H9 (cell line): ENCODE measurements at regions not wholly inside any gene's neighbourhood (a gene's known extent, or its start where the extent isn't known, plus 50 kb on each side); places are given as distances from the start of the nearest gene placed in this dataset.

Experiments used
- DNase-seq: peaks from one replicate; pipeline ENCODE4 v3.0.0-alpha.2; 2017
- H2AFZ ChIP-seq: one replicate; pipeline ENCODE4 v1.6.1; 2013; ENCODE audit warnings: mild to moderate bottlenecking, low read length, control low read depth, moderate library complexity
- H2AK5ac ChIP-seq: 2 replicates; pipeline ENCODE4 v1.6.1; 2013; ENCODE audit warnings: low read length, control low read depth, mixed read lengths; ENCODE audit not compliant: insufficient read length
- H2BK120ac ChIP-seq: one replicate; pipeline ENCODE4 v1.6.1; 2013; ENCODE audit warnings: low read depth, mild to moderate bottlenecking, low read length, control low read depth, inconsistent platforms; ENCODE audit not compliant: poor library complexity, severe bottlenecking
- H2BK12ac ChIP-seq: 2 replicates; pipeline ENCODE4 v1.6.1; 2013; ENCODE audit warnings: low read length, control low read depth, mixed read lengths, low read depth; ENCODE audit not compliant: insufficient read length
- H2BK15ac ChIP-seq: 2 replicates; pipeline ENCODE4 v1.6.1; 2013; ENCODE audit warnings: low read depth, low read length, control low read depth
- H2BK20ac ChIP-seq: one replicate; pipeline ENCODE4 v1.6.1; 2013; ENCODE audit warnings: low read depth, mild to moderate bottlenecking, low read length, control low read depth, inconsistent platforms; ENCODE audit not compliant: poor library complexity, severe bottlenecking
- H2BK5ac ChIP-seq: 2 replicates; pipeline ENCODE4 v1.6.1; 2013; ENCODE audit warnings: low read length, control low read depth, mixed read lengths; ENCODE audit not compliant: insufficient read length
- H3K14ac ChIP-seq: 2 replicates; pipeline ENCODE4 v1.6.1; 2013; ENCODE audit warnings: low read length, control low read depth; ENCODE audit not compliant: insufficient read depth
- H3K18ac ChIP-seq: 2 replicates; pipeline ENCODE4 v1.6.1; 2013; ENCODE audit warnings: low read depth, mild to moderate bottlenecking, mixed read lengths, low read length, control low read depth; ENCODE audit not compliant: insufficient read length
- H3K23ac ChIP-seq: 2 replicates; pipeline ENCODE4 v1.6.1; 2013; ENCODE audit warnings: low read length, control low read depth, mixed read lengths, low read depth; ENCODE audit not compliant: insufficient read length
- H3K23me2 ChIP-seq: 2 replicates; pipeline ENCODE4 v1.6.1; 2013; ENCODE audit warnings: low read depth, mild to moderate bottlenecking, mixed read lengths, low read length, control low read depth; ENCODE audit not compliant: insufficient read length, poor library complexity, severe bottlenecking
- H3K27ac ChIP-seq: 2 replicates; pipeline ENCODE4 v1.5.1; 2013; ENCODE audit warnings: low read length, control low read depth, mixed read lengths, low read depth; ENCODE audit not compliant: insufficient read length
- H3K27me3 ChIP-seq: 2 replicates; pipeline ENCODE4 v1.6.1; 2013; ENCODE audit warnings: low read length, control low read depth, inconsistent platforms; ENCODE audit not compliant: insufficient read depth
- H3K4ac ChIP-seq: 2 replicates; pipeline ENCODE4 v1.6.1; 2013; ENCODE audit warnings: low read depth, mild to moderate bottlenecking, control low read depth, inconsistent platforms, low read length, moderate library complexity
- H3K4me1 ChIP-seq: 2 replicates; pipeline ENCODE4 v1.6.1; 2013; ENCODE audit warnings: low read length, control low read depth, inconsistent platforms; ENCODE audit not compliant: insufficient read depth
- H3K4me2 ChIP-seq: 2 replicates; pipeline ENCODE4 v1.6.1; 2013; ENCODE audit warnings: low read length, control low read depth, mixed read lengths; ENCODE audit not compliant: insufficient read length, insufficient read depth
- H3K56ac ChIP-seq: 2 replicates; pipeline ENCODE4 v1.6.1; 2013; ENCODE audit warnings: low read depth, mild to moderate bottlenecking, mixed read lengths, low read length, control low read depth; ENCODE audit not compliant: insufficient read length
- H3K79me1 ChIP-seq: 2 replicates; pipeline ENCODE4 v1.6.1; 2013; ENCODE audit warnings: low read depth, mild to moderate bottlenecking, moderate library complexity, low read length, control low read depth, inconsistent platforms; ENCODE audit not compliant: insufficient read depth, poor library complexity, severe bottlenecking
- H3K79me2 ChIP-seq: 2 replicates; pipeline ENCODE4 v1.6.1; 2013; ENCODE audit warnings: low read length, control low read depth, inconsistent platforms; ENCODE audit not compliant: insufficient read depth
- H3K9ac ChIP-seq: 2 replicates; pipeline ENCODE4 v1.6.1; 2013; ENCODE audit warnings: low read length, control low read depth, mixed read lengths; ENCODE audit not compliant: insufficient read length; ENCODE audit errors: extremely low read depth
- H3K9me3 ChIP-seq: one replicate; pipeline ENCODE4 v1.6.1; 2013; ENCODE audit warnings: low read depth, low read length, inconsistent platforms; ENCODE audit not compliant: control insufficient read depth
- H3T11ph ChIP-seq: one replicate; pipeline ENCODE4 v1.6.1; 2013; ENCODE audit warnings: mild to moderate bottlenecking, low read length, control low read depth, inconsistent platforms
- H4K20me1 ChIP-seq: one replicate; pipeline ENCODE4 v1.6.1; 2013; ENCODE audit not compliant: control insufficient read depth, insufficient read length, insufficient read depth
- H4K5ac ChIP-seq: 2 replicates; pipeline ENCODE4 v1.6.1; 2013; ENCODE audit warnings: low read depth, mild to moderate bottlenecking, mixed read lengths, low read length, control low read depth; ENCODE audit not compliant: insufficient read length
- H4K8ac ChIP-seq: replicated peaks from 2 replicates; pipeline ENCODE4 v1.6.1; 2013; ENCODE audit warnings: low read length, control low read depth, mixed read lengths, low read depth; ENCODE audit not compliant: insufficient read length
- H4K91ac ChIP-seq: 2 replicates; pipeline ENCODE4 v1.6.1; 2013; ENCODE audit warnings: low read depth, mild to moderate bottlenecking, moderate library complexity, mixed read lengths, low read length, control low read depth; ENCODE audit not compliant: insufficient read length
- H3K27ac Mint-ChIP-seq, 3 experiments: 2 replicates in 2 of 3; 3 replicates in 1 of 3; pipeline ENCODE4 v1.8.0; 2020 to 2021; ENCODE audit warnings: mixed read lengths in 3 of 3, mild to moderate bottlenecking in 1 of 3, moderate library complexity in 1 of 3
- H3K27me3 Mint-ChIP-seq: 2 replicates; pipeline ENCODE4 v1.8.0; 2021; ENCODE audit warnings: low read depth, mild to moderate bottlenecking, moderate library complexity, mixed read lengths
- H3K36me3 Mint-ChIP-seq, 3 experiments: 2 replicates in 2 of 3; 3 replicates in 1 of 3; pipeline ENCODE4 v1.8.0; 2020 to 2021; ENCODE audit warnings: low read depth in 3 of 3, mixed read lengths in 3 of 3; ENCODE audit not compliant: insufficient read depth in 1 of 3
- H3K4me1 Mint-ChIP-seq, 2 experiments: 2 replicates each; pipeline ENCODE4 v1.8.0; 2020; ENCODE audit warnings: mixed read lengths in 2 of 2
- H3K4me3 Mint-ChIP-seq, 2 experiments: 2 replicates in 1 of 2; 3 replicates in 1 of 2; pipeline ENCODE4 v1.8.0; 2020 to 2021; ENCODE audit warnings: mild to moderate bottlenecking in 2 of 2, mixed read lengths in 2 of 2, moderate library complexity in 1 of 2
- H3K9me3 Mint-ChIP-seq, 2 experiments: 2 replicates in 1 of 2; 3 replicates in 1 of 2; pipeline ENCODE4 v1.8.0; 2020; ENCODE audit warnings: mild to moderate bottlenecking in 2 of 2, mixed read lengths in 2 of 2, moderate library complexity in 1 of 2
- CTCF ChIP-seq: fragments of 200-600 bp; sonication (generic); conservative IDR thresholded peaks from 3 replicates; pipeline ENCODE4 v1.8.0; 2021; ENCODE audit warnings: antibody characterized with exemption, mild to moderate bottlenecking
- WGBS: extraction: QIAGEN DNeasy Blood & Tissue Kit; methylation state at CpG from one replicate; pipeline ENCODE4 v1.1.7; 2013; ENCODE audit warnings: missing lambda C conversion rate, low lambda C conversion rate, mixed read lengths; ENCODE audit not compliant: insufficient read length; ENCODE audit errors: extremely low coverage; 5-methylcytosine and 5-hydroxymethylcytosine counted together

GRCh38 chr3:106587551-106587950 is 718.7 kb upstream of the CBLB start:
- Mint-ChIP-seq H3K36me3 (no peaks in the 10 kb centered on the region), H3K27ac (no peak overlapping the region), H3K4me3 (no peak overlapping the region), H3K4me1 (peaks cover 0 to 8% of the 10 kb centered on the region in 2 experiments; a peak in 1 of 4 replicates), H3K9me3 (no peaks in the 10 kb centered on the region), H3K27me3 (no peaks in the 10 kb centered on the region)
- Histone ChIP-seq H3K4me1 (no peaks in the 10 kb centered on the region), H3K23me2 (no peaks in the 10 kb centered on the region), H3K4ac (no peak overlapping the region), H3K9ac (no peak overlapping the region), H3K79me2 (no peaks in the 10 kb centered on the region), H2AK5ac (no peak overlapping the region), H3K9me3 (no peaks in the 10 kb centered on the region), H2BK120ac (no peak overlapping the region), H4K8ac (no peak overlapping the region), H4K20me1 (no peaks in the 10 kb centered on the region), H3K18ac (no peak overlapping the region), H3K23ac (no peak overlapping the region), H2AFZ (no peak overlapping the region), H3K27ac (no peak overlapping the region), H4K91ac (no peak overlapping the region), H3T11ph (no peak overlapping the region), H3K4me2 (no peak overlapping the region), H2BK5ac (no peak overlapping the region), H4K5ac (no peak overlapping the region), H3K79me1 (no peaks in the 10 kb centered on the region), H3K14ac (no peak overlapping the region), H2BK20ac (no peak overlapping the region), H2BK15ac (no peak overlapping the region), H2BK12ac (no peak overlapping the region), H3K27me3 (no peaks in the 10 kb centered on the region), H3K56ac (no peak overlapping the region)
- no peak for TF ChIP-seq CTCF
- no peak for DNase-seq
- WGBS = no CpG with 5 or more reads among the region's 6 CpGs
